Middle frontal gyrus (tissue), 1 donor: ENCODE measurements at regions not wholly inside any gene's neighbourhood (a gene's known extent, or its start where the extent isn't known, plus 50 kb on each side); places are given as distances from the start of the nearest gene placed in this dataset.

Experiments
- DNase-seq: peaks from one replicate; pipeline ENCODE4 v3.0.0-alpha.2; 2015; ENCODE audit warnings: low spot score; ENCODE audit errors: extremely low spot score

DNA sequence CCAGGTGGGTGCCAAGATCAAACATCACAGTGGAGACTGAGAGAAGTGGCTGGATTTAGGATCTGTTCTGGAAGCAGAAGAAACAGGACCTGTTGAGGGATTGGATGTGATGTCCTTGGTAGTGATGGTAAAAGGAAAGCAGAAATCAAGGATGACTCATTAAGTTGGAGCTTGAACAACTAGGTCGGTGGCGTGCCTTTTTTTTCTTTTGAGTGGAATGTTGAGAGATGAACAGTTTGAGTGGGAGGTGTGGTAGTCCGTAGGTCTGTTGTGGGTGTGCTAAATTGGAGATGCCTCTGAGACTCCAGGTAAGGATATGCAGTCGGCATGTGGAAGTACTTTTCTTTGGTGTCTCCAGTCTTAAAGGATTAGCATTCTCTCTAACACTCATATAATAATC is 92.1 kb upstream of the IL12B start:
- no peak for DNase-seq

DNA sequence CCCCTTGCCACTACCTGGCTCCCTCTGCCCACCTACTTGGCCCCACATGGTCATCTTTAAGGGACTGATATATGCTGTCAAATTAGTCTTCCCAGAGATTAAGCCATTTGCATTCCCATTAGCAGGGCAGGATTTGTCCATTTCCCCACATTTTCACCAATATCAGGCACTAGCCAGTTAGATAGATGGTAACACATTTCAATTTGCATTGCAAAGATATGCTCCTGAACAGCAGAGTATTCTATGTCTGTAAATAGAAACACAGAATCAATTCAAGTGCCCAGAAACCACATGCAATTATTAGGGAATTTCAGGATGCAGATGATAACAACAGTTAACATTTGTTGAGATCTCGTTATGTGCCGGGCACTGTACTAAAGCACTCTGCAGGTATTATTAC is 92.6 kb upstream of the IL12B start:
- DNase-seq, result no peak

- DNase-seq, result no peak
These were observed 93.8 kb upstream of the IL12B start for GRCh38 chr5:159424123-159424522.

- DNase-seq, result no peak
These were observed 96.4 kb upstream of the IL12B start for GRCh38 chr5:159426694-159427093.

- DNase-seq, result no peak
These were observed 97.1 kb upstream of the IL12B start for GRCh38 chr5:159427180-159428012.

- DNase-seq, result no peak
These were observed 100.2 kb upstream of the IL12B start for GRCh38 chr5:159430361-159431012.

DNA sequence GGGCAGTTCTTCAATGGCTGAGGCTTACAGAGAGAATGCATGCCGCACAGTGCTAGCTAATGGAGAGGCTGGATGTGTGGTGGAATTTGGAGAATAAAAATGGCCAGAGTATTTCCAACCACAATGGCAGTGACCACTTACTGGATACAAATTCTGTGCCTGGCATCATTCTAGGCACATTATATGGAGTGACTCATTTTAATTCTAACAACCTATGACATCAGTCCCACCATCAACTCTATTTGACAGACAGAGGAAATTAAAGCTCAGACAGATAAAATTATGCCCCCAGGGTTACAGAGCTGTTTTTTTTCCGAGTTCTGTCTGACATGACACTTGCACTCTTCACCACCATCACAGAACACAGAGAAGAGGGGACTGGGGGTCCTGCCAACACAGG is 105.6 kb upstream of the IL12B start:
- no peak for DNase-seq

DNA sequence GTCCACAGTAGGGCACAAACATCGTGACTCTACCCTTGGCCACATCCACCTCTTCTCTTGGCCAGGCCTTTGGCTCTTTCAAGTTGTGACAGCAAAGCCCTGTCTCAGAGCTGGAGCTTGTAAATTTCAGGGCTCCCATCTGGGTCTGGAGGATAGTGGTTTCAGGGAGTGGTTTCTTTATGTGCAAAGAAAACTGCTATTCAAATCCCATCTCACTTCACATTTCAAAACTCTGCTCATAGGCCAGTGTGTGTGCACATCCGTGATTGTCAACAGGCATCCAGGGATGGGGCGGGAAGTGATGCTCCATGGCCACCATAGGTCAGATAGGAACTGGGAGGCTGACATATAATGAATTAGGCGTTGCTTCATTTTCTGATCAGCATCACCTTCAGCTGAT is 107.8 kb upstream of the IL12B start:
- DNase-seq, result no peak

- DNase-seq, result no peak
These were observed 108.7 kb upstream of the IL12B start for GRCh38 chr5:159439002-159439401.

- DNase-seq, result no peak
These were observed 109.9 kb upstream of the IL12B start for GRCh38 chr5:159440235-159440634.

- no peak for DNase-seq
These were observed 110.7 kb upstream of the IL12B start for GRCh38 chr5:159440968-159441367.

GRCh38 chr5:159441441-159441840 is 111.2 kb upstream of the IL12B start:
- no peak for DNase-seq

DNA sequence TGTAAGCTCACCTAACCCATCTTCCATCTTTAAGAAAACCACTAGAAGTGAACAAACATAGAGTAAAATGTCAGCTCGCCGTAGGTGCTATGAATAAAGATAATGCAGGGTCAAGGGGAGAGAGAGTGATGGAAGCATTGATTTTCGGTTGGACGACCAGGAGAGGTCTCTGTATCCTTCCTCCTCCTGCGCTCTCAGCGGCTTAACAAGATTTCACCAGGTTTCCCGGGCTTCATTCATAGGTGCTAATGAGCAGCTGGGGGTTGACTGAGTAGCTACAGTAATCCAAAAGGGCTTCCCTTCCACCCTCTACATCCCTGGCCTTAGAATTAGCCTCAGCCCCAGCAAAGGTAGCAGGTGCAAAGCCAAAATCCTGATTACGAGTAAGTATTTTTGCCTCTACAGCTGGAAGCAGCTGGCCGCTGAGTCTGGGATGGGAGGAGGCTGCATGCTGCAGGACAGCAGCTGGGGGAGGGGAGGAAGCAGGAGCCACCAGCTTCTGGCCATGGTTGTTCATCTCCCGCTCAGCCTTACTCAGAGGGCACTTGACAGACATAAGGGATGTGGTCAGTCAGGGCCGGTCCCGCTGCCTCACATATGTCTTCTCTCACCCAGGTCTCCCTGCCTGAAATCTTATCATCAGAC is 112.0 kb upstream of the IL12B start:
- DNase-seq, result no peak

DNA sequence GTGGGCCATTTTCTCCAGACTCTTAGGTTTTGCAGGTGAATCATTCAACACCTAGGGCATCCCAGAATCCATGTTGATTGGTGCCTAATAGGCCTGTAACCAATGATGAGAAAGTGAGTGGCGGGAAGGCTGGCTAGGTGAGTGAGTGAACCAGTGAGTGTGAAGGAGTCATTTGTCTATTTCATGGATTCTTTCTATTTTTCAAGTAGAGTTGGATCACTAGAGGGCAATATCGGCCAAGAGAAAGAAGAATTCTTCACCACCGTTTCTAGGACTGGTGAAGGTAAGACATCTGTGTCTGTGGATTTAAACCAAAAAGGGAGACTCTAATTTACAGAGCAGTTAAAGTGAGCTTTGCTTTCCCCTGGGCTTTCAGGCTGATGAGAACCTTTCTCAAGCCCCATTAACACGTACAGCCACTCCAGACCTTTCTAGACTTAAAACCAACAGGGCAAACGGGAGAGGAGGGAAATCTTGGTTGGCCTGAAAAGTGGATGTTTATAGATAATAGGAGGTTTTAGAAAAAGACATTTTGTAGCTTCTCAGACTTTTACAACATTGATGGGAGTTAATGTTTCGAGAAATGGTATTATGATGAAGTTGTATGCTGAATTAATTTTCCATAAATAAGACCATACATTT is 114.3 kb upstream of the IL12B start:
- peak; percentile 48 for DNase-seq

DNA sequence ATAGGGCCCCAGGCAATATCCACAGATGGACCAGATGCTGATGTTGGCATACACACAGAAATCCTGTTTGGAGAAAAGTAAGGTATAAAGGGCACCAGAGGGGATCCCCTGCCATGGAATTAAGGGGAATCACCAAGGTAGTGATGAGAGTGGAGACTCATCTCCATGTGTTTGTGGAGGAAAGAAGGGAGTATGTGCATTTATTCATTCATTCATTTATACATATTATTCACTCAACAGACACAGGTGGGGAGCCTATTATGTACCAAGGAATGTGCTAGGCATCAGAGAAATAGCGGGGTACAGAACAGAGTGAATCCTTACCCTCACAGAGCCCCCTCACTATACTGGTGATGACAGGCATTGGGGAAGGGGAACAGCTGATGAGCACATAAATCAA is 116.8 kb upstream of the IL12B start:
- DNase-seq, result no peak

- DNase-seq, result no peak
These were observed 118.6 kb upstream of the IL12B start for GRCh38 chr5:159448841-159449407.

DNA sequence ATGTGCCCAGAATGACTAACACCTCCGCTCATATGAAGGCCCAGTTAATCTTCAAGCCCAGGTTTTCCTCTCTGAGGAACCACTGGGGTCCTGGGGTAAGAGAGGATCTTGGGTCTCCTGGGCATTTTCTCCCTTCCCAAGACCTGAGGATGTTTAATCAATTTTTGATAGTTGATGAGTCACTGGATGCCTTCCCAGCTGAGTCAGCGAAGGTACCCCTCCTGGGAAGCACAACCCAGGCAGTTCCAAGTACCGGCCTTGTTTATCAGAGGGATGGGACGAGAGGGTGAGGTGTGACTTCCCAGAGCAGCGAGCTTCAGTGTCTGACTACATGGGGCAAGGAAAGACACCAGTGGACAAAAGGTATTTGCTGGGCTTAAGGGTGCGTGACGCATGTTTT is 119.6 kb upstream of the IL12B start:
- DNase-seq, result no peak

DNA sequence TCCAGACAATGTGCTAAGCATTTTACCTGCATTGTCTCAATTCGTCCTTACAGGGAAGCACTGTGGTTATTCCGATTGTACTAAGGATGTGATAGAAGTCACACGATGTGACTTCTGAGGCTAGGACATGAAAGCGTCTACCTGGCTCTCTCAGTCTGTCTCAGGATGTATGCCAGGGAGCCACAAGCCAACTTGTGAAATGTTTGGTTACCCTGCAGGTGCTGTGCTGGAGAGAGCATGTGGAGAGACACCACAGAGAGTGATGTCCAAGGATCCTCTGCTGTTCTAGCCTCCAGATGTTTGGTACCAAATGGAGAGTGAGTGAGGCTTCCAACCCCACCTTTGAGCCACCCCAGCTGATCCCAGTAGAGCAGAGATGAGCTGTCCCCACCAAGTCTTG is 120.1 kb upstream of the IL12B start:
- DNase-seq, result no peak

DNA sequence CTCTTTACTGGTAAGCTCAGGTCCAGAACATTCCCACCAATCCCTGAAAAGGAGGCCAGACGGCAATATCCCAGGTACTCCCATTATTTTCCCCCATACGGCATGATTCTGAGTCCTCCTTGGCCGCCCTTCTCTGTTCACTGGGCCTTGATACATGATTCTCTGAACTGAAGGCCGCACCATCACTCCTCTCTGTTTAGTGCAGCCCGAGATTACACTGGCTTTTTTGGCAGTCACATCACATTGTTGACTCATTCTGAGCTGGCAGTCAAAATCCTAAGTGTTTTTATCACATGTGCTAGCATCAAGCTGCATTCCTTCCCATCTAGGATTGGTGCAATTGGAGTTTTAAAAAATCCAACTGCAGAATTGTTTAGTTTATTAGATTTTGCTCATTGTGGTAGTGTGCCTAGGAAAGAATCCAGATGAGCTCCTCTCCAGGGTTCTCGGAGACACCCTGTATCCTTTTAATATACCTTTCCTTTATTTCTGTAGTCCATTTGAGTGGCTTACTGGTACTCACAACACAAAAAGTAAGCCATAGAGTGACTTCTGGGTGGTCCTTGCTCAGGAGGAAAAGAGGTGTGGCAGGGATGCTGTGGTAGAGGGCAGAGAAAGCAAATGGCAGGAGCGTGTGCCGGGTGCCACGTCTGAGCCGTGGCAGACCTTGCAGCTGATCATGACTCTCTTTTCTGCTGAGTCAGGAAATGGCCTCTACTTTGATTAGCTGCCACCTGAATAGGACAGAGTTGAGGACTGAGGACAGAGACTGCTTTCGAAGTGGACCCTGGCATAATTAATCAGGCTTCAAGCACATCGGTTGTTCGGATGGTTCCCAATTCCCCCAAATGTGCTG is 121.1 kb upstream of the IL12B start:
- peak; percentile 54 for DNase-seq

- DNase-seq, result no peak
These were observed 122.3 kb upstream of the IL12B start for GRCh38 chr5:159452480-159453167.
